ENCODE measurements at regions not wholly inside any gene's neighbourhood (a gene's known extent, or its start where the extent isn't known, plus 50 kb on each side); places are given as distances from the start of the nearest gene placed in this dataset.

DNA sequence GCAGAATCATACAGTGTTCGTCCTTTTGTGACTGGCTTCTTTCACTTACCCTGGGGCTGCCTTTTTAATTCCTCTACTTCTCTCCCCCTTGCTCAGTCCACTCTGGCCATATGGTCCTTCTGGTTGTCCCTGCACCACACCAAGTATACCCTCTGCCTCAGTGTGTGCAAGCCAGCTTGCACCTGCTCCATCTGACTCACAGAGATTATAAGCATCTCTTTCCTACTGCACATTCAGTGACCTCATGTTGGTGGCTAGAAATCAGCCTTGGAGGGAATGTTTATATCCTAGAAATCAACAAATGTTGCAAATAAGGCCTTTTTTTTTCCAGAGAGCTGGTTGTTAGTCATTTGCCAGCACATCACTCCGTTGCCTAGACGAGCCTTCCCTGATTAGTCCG is 67.5 kb upstream of the C10orf90 start:
- ChIA-PET POLR2A (no interaction called here), CTCF (interaction anchor here (1.3 to 1.4 kb wide), 2 partner anchors 10 to 12 kb away, joined by 4 read pairs; no protein-coding TSS in a partner anchor)

GRCh38 chr10:126744571-126744970 is 74.1 kb upstream of the C10orf90 start:
- no peak overlapping the region for H3K27ac ChIP-seq (ENCODE audit: extremely low read depth, low read depth, low read length)
- TF ChIP-seq ZFP69B (tag by site-specific recombination; IDR thresholded peaks at IDR 0.05), result no peak
- no peak overlapping the region for H3K4me3 ChIP-seq (ENCODE audit: low read depth, low read length)
- POLR2A ChIA-PET, result no interaction called here
- H3K9me3 ChIP-seq (ENCODE audit: control insufficient read depth, insufficient read depth, low read depth, low read length), result no peaks in the 10 kb centered on the region
- H3K4me1 ChIP-seq (ENCODE audit: control insufficient read depth, insufficient read depth, low read length), result no peaks in the 10 kb centered on the region
- H3K36me3 ChIP-seq (ENCODE audit: control insufficient read depth in 2 of 2, insufficient read depth in 1 of 2, low read length in 2 of 2), result no peaks in the 10 kb centered on the region
- CTCF ChIA-PET, result interaction anchor here (1.5 kb wide), 1 partner anchor 12 kb away, joined by 3 read pairs; no protein-coding TSS in a partner anchor

More for the DNA sequence above, 67.5 kb upstream of the C10orf90 start:
- Histone ChIP-seq H3K4me1 (ENCODE audit: control insufficient read depth, insufficient read depth, low read length) (no peaks in the 10 kb centered on the region), H3K4me3 (ENCODE audit: low read depth, low read length) (no peak overlapping the region), H3K27ac (ENCODE audit: extremely low read depth, low read depth, low read length) (no peak overlapping the region), H3K9me3 (ENCODE audit: control insufficient read depth, insufficient read depth, low read depth, low read length) (no peaks in the 10 kb centered on the region), H3K36me3 (ENCODE audit: control insufficient read depth in 2 of 2, insufficient read depth in 1 of 2, low read length in 2 of 2) (no peaks in the 10 kb centered on the region)
- no peak for TF ChIP-seq ZNF658 (tag by site-specific recombination; IDR thresholded peaks at IDR 0.05)
- TF ChIP-seq, protein P1, sequence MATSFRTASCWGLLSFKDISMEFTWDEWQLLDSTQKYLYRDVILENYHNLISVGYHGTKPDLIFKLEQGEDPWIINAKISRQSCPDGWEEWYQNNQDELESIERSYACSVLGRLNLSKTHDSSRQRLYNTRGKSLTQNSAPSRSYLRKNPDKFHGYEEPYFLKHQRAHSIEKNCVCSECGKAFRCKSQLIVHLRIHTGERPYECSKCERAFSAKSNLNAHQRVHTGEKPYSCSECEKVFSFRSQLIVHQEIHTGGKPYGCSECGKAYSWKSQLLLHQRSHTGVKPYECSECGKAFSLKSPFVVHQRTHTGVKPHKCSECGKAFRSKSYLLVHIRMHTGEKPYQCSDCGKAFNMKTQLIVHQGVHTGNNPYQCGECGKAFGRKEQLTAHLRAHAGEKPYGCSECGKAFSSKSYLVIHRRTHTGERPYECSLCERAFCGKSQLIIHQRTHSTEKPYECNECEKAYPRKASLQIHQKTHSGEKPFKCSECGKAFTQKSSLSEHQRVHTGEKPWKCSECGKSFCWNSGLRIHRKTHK (tag by site-specific recombination; IDR thresholded peaks at IDR 0.05), result no peak
- TF ChIP-seq GLIS1 (tag by site-specific recombination; IDR thresholded peaks at IDR 0.05), result no peak
- TF ChIP-seq, protein P2, sequence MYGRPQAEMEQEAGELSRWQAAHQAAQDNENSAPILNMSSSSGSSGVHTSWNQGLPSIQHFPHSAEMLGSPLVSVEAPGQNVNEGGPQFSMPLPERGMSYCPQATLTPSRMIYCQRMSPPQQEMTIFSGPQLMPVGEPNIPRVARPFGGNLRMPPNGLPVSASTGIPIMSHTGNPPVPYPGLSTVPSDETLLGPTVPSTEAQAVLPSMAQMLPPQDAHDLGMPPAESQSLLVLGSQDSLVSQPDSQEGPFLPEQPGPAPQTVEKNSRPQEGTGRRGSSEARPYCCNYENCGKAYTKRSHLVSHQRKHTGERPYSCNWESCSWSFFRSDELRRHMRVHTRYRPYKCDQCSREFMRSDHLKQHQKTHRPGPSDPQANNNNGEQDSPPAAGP (tag by site-specific recombination; IDR thresholded peaks at IDR 0.05), result no peak
- TF ChIP-seq ZNF366 (tag by site-specific recombination; conservative IDR thresholded peaks at IDR 0.05), result no peak
- no peak for TF ChIP-seq ZSCAN5A (tag by site-specific recombination; IDR thresholded peaks at IDR 0.05)
- no peak for TF ChIP-seq ZNF530 (tag by site-specific recombination; IDR thresholded peaks at IDR 0.05; ENCODE audit: low read depth)
- TF ChIP-seq, protein P3, sequence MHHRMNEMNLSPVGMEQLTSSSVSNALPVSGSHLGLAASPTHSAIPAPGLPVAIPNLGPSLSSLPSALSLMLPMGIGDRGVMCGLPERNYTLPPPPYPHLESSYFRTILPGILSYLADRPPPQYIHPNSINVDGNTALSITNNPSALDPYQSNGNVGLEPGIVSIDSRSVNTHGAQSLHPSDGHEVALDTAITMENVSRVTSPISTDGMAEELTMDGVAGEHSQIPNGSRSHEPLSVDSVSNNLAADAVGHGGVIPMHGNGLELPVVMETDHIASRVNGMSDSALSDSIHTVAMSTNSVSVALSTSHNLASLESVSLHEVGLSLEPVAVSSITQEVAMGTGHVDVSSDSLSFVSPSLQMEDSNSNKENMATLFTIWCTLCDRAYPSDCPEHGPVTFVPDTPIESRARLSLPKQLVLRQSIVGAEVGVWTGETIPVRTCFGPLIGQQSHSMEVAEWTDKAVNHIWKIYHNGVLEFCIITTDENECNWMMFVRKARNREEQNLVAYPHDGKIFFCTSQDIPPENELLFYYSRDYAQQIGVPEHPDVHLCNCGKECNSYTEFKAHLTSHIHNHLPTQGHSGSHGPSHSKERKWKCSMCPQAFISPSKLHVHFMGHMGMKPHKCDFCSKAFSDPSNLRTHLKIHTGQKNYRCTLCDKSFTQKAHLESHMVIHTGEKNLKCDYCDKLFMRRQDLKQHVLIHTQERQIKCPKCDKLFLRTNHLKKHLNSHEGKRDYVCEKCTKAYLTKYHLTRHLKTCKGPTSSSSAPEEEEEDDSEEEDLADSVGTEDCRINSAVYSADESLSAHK (tag by site-specific recombination; IDR thresholded peaks at IDR 0.05), result no peak
- TF ChIP-seq KLF9 (tag by site-specific recombination; IDR thresholded peaks at IDR 0.05; ENCODE audit: low read depth), result no peak
- TF ChIP-seq ZNF426 (tag by site-specific recombination; IDR thresholded peaks at IDR 0.05), result no peak
- TF ChIP-seq ZNF157 (tag by site-specific recombination; IDR thresholded peaks at IDR 0.05), result no peak

DNA sequence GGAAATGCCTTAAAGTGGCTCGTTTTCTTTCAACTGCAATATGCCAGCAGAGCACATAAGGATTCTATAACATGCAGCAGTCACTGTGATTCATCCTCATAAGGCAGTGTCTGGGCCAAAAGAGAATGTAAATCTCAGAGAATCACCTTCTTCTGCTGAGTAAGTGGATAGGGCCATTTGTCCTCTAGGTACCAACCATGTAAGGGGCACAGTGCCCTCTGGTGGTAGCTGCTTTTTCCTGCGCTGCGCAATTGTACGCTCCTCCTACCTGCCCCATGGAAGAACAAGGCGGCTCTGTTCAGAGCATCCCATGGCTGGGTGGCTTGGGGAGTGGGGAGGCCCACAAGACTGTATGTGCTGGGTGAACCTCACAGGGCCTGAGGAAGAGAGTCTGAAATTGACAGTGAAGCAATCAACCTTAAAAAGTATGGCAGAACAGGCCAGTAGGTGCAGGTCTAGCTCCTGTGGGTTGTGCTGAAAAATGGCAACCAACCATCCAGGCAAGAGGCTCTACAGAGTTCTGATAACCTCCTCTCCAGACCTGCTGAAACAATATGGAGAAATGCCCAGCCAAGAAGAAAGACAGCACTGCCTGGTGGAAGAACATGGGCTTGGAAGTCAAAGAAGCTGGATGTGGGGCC is 78.6 kb upstream of the C10orf90 start:
- no peaks in the 10 kb centered on the region for H3K9me3 ChIP-seq (ENCODE audit: control insufficient read depth, insufficient read depth, low read depth, low read length)
- H3K4me1 ChIP-seq (ENCODE audit: control insufficient read depth, insufficient read depth, low read length), result no peaks in the 10 kb centered on the region
- TF ChIP-seq, protein P4, sequence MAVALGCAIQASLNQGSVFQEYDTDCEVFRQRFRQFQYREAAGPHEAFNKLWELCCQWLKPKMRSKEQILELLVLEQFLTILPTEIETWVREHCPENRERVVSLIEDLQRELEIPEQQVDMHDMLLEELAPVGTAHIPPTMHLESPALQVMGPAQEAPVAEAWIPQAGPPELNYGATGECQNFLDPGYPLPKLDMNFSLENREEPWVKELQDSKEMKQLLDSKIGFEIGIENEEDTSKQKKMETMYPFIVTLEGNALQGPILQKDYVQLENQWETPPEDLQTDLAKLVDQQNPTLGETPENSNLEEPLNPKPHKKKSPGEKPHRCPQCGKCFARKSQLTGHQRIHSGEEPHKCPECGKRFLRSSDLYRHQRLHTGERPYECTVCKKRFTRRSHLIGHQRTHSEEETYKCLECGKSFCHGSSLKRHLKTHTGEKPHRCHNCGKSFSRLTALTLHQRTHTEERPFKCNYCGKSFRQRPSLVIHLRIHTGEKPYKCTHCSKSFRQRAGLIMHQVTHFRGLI (tag by site-specific recombination; IDR thresholded peaks at IDR 0.05), result no peak
- TF ChIP-seq ZNF654 (tag by site-specific recombination; IDR thresholded peaks at IDR 0.05; ENCODE audit: low read depth) (peak; percentile 73), ZXDB (tag by site-specific recombination; IDR thresholded peaks at IDR 0.05) (no peak), CTCF (tag by site-specific recombination; IDR thresholded peaks at IDR 0.05) (peak; percentile 49), ZNF221 (tag by site-specific recombination; IDR thresholded peaks at IDR 0.05; ENCODE audit: borderline replicate concordance) (no peak)
- no peak overlapping the region for H3K4me3 ChIP-seq (ENCODE audit: low read depth, low read length)
- ChIA-PET POLR2A (no interaction called here), CTCF (interaction anchor here (0.5 to 1.7 kb wide), 17 partner anchors 9 to 816 kb away, joined by 3 to 7 read pairs (median 3); no protein-coding TSS in a partner anchor)
- H3K27ac ChIP-seq (ENCODE audit: extremely low read depth, low read depth, low read length), result no peak overlapping the region
- no peaks in the 10 kb centered on the region for H3K36me3 ChIP-seq (ENCODE audit: control insufficient read depth in 2 of 2, insufficient read depth in 1 of 2, low read length in 2 of 2)
